Limb (tissue), 2 donors: ENCODE measurements at regions not wholly inside any gene's neighbourhood (a gene's known extent, or its start where the extent isn't known, plus 50 kb on each side); places are given as distances from the start of the nearest gene placed in this dataset.
A peak's percentile ranks its signal among the peaks of the same experiment; 100 is the strongest.
"Not testable (repeated sequence)": the region's sequence is repeated elsewhere in the genome, so short reads cannot be mapped to it uniquely, and the experiment has no call there.

Source experiments
- DNase-seq, 2 donors: peaks; one replicate each; pipeline ENCODE4 v3.0.0-alpha.2; 2016; ENCODE audit errors: extremely low spot score in 2 of 2

DNA sequence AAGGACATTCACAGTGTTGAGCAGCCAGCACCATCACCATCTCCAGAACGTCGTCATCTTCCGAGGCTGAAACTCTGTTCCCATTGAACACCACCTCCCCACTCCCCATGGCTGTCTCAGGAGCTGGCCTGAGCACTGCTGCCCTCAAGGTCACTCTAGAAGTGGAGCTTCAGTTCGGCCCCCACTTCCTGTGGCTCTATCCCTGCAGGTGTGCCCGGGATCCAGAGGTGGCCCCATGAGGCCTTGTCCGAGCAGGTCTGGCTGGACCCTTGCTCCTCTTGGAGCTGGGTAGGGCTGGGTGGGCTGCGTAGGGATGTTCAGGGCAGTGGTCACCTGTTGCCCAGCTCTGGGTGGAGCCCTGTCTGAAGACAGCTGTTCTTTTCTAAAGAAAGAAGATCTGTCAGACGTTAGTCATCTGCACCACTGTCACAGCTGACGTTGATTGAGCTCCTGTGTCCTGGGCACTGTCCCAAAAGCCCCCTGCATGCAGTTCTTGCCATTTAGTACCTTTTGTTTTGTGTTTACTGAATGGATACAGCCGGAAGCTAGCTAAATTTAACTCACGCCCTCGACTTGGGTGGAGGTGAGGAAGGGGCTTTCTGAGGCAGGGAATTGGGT, 75.5 kb upstream of the CLDN5 start:
- no peak for DNase-seq

GRCh38 chr22:19603346-19603745, 79.1 kb upstream of the CLDN5 start:
- not testable (repeated sequence) for DNase-seq

- DNase-seq, result no peak
Observed at GRCh38 chr22:19603767-19604166, 79.6 kb upstream of the CLDN5 start.

- DNase-seq, result no peak
Observed at GRCh38 chr22:19604711-19605268, 80.6 kb upstream of the CLDN5 start.

GRCh38 chr22:19605508-19606331, 81.5 kb upstream of the CLDN5 start:
- DNase-seq, result no peak

GRCh38 chr22:19606332-19607191, 82.4 kb upstream of the CLDN5 start:
- no peak for DNase-seq

DNA sequence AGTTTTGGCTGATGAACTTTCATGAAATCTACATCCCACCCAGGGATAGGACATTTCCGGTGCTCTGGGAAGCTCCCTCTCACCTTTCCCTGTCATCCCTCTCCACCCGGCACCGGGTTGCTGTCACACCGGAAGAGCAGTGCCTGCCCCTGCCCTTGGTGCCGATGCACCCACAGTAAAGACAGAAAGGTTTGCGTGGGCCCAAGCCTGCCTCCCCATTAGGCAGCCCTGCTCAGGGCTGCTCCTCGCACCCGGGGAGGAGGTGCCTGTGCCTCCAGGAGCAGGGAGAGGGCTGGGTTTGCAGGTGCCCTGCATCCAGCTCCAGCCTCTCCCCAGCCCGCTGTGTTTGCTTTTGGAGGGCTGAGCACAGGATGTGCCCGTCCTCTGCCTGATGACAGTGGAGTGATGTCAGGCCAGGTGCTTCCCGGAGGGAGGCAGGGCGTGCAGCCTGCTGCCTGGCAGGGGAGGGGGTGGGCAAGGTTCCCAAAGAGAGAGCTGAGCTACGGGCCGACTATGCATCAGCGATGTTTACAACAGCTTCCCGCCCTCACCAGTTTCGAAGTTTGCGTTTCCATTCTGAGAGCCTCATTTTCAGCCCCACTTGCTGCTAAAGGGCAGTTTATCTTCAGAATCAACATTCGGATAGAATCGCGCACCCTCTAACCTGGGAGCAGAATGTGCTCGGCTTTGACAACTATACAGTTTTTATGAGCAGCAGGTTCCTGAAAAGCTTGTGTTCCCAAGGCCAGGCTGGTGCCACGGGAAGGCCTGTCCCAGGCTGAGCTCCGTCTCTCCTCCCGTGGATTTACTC, 83.2 kb upstream of the CLDN5 start:
- peak in 1 of 2 donors; percentile 55 for DNase-seq

GRCh38 chr22:19608003-19608690, 83.9 kb upstream of the CLDN5 start:
- no peak for DNase-seq

- DNase-seq, result not testable (repeated sequence)
Observed at GRCh38 chr22:19609753-19610152, 85.5 kb upstream of the CLDN5 start.

DNA sequence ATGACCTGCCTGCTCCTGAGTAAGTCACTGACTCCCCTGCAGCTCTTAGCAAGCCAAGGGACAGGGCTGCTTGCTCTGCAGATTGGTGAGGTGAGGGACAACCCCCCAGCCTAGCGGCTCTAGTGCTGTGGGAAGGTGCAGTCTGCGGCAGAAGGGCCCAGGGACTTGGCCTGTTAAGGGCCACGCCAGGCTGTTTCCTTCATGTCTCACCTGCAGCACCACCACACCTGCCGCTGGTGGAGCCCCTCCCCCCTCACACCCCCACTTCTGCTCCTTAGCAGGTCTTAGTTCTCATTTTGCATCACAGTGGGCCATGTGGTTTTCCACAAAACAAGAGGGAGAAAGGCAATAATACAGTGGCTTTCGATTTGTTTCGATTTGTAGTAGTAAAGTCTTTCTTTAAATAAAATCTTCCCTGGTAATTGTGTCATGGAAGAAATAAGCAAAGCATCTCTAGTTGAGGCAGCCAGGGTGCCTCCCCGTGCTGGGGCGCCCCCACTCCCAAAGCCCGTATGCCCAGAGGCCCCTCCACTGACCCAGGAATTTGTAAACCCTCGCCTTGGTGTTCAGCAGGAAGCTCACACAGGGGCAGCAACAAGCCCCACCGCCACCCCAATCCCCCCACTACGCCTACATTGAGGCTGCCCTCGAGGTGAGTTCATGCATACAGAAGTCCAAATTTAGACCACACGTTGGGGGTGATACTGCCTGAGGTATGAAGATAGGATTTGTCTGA, 86.5 kb upstream of the CLDN5 start:
- no peak for DNase-seq

- no peak for DNase-seq
Observed at GRCh38 chr22:19611590-19611989, 87.4 kb upstream of the CLDN5 start.

- no peak for DNase-seq
Observed at GRCh38 chr22:19612866-19613572, 88.8 kb upstream of the CLDN5 start.

DNA sequence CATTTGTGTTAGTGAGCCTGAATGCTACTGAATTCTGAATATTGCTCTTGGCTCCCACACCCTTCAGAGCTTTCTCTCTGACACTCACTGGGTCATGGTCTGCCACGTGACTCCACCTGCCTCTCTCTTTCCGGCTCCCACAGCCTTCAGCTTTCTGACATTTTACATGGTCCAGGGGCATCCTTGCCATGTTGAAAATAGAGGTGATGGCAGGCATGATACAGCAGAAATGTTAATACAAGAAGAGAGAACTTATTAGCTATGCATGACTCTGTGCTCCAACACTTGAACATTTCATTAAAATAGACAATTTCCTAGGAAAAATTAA, 90.3 kb upstream of the CLDN5 start:
- DNase-seq, result no peak

DNA sequence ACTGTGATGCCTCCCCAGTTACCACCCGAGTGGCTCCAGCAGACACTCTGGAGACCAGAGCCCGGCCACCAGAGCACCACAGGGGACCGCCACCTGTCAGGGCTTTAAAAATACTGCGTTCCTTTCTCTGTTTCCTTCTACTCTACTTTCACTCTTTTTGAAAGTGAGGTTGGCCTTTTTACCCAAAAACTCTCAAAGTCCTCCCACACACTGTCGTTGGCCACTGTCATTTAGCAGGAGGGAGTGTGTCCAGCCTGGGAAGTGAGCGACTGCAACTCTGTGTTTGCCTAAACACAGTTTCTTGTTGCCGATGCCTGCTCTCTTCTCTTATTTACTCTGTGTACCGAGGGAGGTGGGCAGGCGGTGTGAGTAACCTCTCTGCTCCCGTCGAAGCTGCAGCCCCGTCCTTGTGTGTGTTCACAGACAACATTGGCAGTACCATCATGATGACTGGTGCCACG, 90.8 kb upstream of the CLDN5 start:
- no peak for DNase-seq

- no peak for DNase-seq
Observed at GRCh38 chr22:19615867-19616581, 91.8 kb upstream of the CLDN5 start.

- DNase-seq, result no peak
Observed at GRCh38 chr22:19619144-19620009, 94.9 kb upstream of the SEPTIN5 start.

DNA sequence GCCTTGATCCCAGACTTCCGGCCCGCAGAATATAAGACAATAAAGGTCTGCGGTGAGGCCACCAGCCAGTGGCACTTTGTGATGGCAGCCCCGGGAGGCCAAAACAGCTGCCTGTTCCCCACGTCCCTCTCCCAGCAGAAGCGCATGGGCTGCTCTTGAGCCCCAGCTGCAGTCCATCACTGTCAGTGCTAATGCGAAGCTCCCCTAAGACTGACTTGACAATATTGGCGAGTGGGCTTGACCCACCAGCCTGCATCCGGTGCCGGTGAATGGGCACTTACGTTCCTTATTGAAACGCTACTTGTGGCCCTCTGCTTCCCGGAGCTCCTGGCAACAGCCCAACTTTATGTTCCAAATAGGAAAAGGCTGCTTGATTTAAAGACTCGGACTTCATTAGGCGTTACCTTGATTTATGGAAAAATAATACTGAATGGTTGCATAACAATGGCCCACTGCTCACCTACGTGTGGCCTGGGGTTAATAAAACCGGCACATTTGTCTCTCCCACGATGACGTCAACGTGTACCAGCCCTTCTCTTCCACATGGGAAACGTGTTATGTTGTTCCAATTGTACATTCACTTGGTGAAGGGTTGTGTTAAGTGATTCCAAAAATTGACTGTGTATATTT, 93.4 kb upstream of the SEPTIN5 start:
- no peak for DNase-seq
